ENCODE measurements at regions not wholly inside any gene's neighbourhood (a gene's known extent, or its start where the extent isn't known, plus 50 kb on each side); places are given as distances from the start of the nearest gene placed in this dataset.

- Histone ChIP-seq H3K27me3 (ENCODE audit: control insufficient read depth in 2 of 2, insufficient read depth in 2 of 2, low read length in 2 of 2) (no peaks in the 10 kb centered on the region), H3K4me2 (replicated peaks; ENCODE audit: extremely low read depth, low read length, poor library complexity, severe bottlenecking) (no peak overlapping the region), H3K36me3 (replicated peaks in 1 of 2; ENCODE audit: control insufficient read depth in 1 of 2, insufficient read depth in 2 of 2, low read length in 2 of 2) (no peaks in the 10 kb centered on the region), H3K4me3 (replicated peaks in 1 of 3; ENCODE audit: low read depth in 2 of 3, low read length in 3 of 3) (no peak overlapping the region), H3K9me3 (replicated peaks in 1 of 2; ENCODE audit: control insufficient read depth in 1 of 2, insufficient read depth in 1 of 2, low read length in 2 of 2) (no peaks in the 10 kb centered on the region), H3K27ac (ENCODE audit: low read depth in 1 of 2, low read length in 2 of 2) (no peak overlapping the region), H4K20me1 (ENCODE audit: insufficient read depth, low read length) (no peaks in the 10 kb centered on the region), H3K4me1 (ENCODE audit: control insufficient read depth in 1 of 2, insufficient read depth in 2 of 2, low read length in 2 of 2) (no peaks in the 10 kb centered on the region), H2AFZ (ENCODE audit: insufficient read depth, low read depth, low read length, poor library complexity, severe bottlenecking) (no peak overlapping the region), H3K9ac (ENCODE audit: insufficient read depth, low read length, poor library complexity, severe bottlenecking) (no peak overlapping the region), H3K79me2 (ENCODE audit: insufficient read depth, low read length) (no peaks in the 10 kb centered on the region)
- Mint-ChIP-seq H3K36me3 (no peaks in the 10 kb centered on the region), H3K4me3 (no peak overlapping the region), H3K27me3 (ENCODE audit: low read depth in 3 of 3) (peaks cover 0 to 14% (median 3%) of the 10 kb centered on the region in 3 donors), H3K4me1 (no peaks in the 10 kb centered on the region), H3K27ac (no peak overlapping the region), H3K9me3 (peaks cover 0 to 15% (median 0%) of the 10 kb centered on the region in 7 donors)
- TF ChIP-seq, protein P1, sequence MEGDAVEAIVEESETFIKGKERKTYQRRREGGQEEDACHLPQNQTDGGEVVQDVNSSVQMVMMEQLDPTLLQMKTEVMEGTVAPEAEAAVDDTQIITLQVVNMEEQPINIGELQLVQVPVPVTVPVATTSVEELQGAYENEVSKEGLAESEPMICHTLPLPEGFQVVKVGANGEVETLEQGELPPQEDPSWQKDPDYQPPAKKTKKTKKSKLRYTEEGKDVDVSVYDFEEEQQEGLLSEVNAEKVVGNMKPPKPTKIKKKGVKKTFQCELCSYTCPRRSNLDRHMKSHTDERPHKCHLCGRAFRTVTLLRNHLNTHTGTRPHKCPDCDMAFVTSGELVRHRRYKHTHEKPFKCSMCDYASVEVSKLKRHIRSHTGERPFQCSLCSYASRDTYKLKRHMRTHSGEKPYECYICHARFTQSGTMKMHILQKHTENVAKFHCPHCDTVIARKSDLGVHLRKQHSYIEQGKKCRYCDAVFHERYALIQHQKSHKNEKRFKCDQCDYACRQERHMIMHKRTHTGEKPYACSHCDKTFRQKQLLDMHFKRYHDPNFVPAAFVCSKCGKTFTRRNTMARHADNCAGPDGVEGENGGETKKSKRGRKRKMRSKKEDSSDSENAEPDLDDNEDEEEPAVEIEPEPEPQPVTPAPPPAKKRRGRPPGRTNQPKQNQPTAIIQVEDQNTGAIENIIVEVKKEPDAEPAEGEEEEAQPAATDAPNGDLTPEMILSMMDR (IDR thresholded peaks at IDR 0.05) = no peak
- no CpG with 5 or more reads among the region's 1 CpG for WGBS (ENCODE audit: insufficient coverage)
- intact Hi-C loops (cut with micrococcal nuclease) = no loop called here
- no peak for DNase-seq
These were observed 215.9 kb downstream of the SOX9 start for GRCh38 chr17:72336804-72337070.

GRCh38 chr17:72338304-72338703, 217.5 kb downstream of the SOX9 start:
- H3K36me3 Mint-ChIP-seq = no peaks in the 10 kb centered on the region
- no peaks in the 10 kb centered on the region for H3K79me2 ChIP-seq (ENCODE audit: insufficient read depth, low read length)
- no peak overlapping the region for H3K9ac ChIP-seq (ENCODE audit: insufficient read depth, low read length, poor library complexity, severe bottlenecking)
- no peaks in the 10 kb centered on the region for H3K4me1 Mint-ChIP-seq
- H3K4me3 ChIP-seq (replicated peaks in 1 of 3; ENCODE audit: low read depth in 2 of 3, low read length in 3 of 3) = no peak overlapping the region
- H3K27me3 Mint-ChIP-seq (ENCODE audit: low read depth in 3 of 3) = peaks cover 0 to 13% (median 3%) of the 10 kb centered on the region in 3 donors
- no peaks in the 10 kb centered on the region for H4K20me1 ChIP-seq (ENCODE audit: insufficient read depth, low read length)
- H3K9me3 ChIP-seq (replicated peaks in 1 of 2; ENCODE audit: control insufficient read depth in 1 of 2, insufficient read depth in 1 of 2, low read length in 2 of 2) = no peaks in the 10 kb centered on the region
- TF ChIP-seq, protein P1 (IDR thresholded peaks at IDR 0.05) = no peak
- H3K4me1 ChIP-seq (ENCODE audit: control insufficient read depth in 1 of 2, insufficient read depth in 2 of 2, low read length in 2 of 2) = no peaks in the 10 kb centered on the region
- no peak overlapping the region for H3K27ac Mint-ChIP-seq
- H2AFZ ChIP-seq (ENCODE audit: insufficient read depth, low read depth, low read length, poor library complexity, severe bottlenecking) = no peak overlapping the region
- WGBS (ENCODE audit: insufficient coverage) = no CpG with 5 or more reads among the region's 2 CpGs
- no peak overlapping the region for H3K27ac ChIP-seq (ENCODE audit: low read depth in 1 of 2, low read length in 2 of 2)
- peaks cover 0 to 12% (median 1%) of the 10 kb centered on the region in 7 donors for H3K9me3 Mint-ChIP-seq
- DNase-seq = no peak
- no peak overlapping the region for H3K4me3 Mint-ChIP-seq
- no peaks in the 10 kb centered on the region for H3K27me3 ChIP-seq (ENCODE audit: control insufficient read depth in 2 of 2, insufficient read depth in 2 of 2, low read length in 2 of 2)
- no peak overlapping the region for H3K4me2 ChIP-seq (replicated peaks; ENCODE audit: extremely low read depth, low read length, poor library complexity, severe bottlenecking)
- H3K36me3 ChIP-seq (replicated peaks in 1 of 2; ENCODE audit: control insufficient read depth in 1 of 2, insufficient read depth in 2 of 2, low read length in 2 of 2) = no peaks in the 10 kb centered on the region
- intact Hi-C loops (cut with micrococcal nuclease) = no loop called here
